ENCODE measurements at regions not wholly inside any gene's neighbourhood (a gene's known extent, or its start where the extent isn't known, plus 50 kb on each side); places are given as distances from the start of the nearest gene placed in this dataset.

DNA sequence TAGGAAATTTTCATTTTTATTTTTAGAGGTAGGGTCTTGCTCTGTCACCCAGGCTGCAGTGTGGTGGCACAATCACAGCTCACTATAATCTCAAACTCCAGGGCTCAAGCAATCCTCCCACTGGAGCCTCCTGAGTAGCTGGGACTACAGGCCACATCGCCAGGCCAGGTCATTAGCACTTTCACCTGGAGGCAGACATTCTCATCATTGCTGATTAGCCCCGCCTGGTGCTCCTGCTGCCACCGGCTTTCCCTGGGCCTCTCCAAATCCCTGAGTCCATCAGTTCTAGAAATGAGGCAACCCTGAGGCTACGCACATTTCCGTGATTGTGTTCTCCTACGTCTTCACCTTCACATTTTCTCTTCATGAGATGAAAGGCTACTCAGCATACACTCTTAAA lies 607.7 kb upstream of the NRSN1 start:
- Histone ChIP-seq H3K27me3 (no peaks in the 10 kb centered on the region), H3K4me1 (no peaks in the 10 kb centered on the region), H3K4me3 (no peak overlapping the region), H3K27ac (no peak overlapping the region), H3K36me3 (no peaks in the 10 kb centered on the region), H3K9me3 (no peaks in the 10 kb centered on the region)
- TF ChIP-seq EP300 (IDR thresholded peaks at IDR 0.05) (no peak), POLR2A (IDR thresholded peaks at IDR 0.05) (no peak)
- TF ChIP-seq, protein P1, sequence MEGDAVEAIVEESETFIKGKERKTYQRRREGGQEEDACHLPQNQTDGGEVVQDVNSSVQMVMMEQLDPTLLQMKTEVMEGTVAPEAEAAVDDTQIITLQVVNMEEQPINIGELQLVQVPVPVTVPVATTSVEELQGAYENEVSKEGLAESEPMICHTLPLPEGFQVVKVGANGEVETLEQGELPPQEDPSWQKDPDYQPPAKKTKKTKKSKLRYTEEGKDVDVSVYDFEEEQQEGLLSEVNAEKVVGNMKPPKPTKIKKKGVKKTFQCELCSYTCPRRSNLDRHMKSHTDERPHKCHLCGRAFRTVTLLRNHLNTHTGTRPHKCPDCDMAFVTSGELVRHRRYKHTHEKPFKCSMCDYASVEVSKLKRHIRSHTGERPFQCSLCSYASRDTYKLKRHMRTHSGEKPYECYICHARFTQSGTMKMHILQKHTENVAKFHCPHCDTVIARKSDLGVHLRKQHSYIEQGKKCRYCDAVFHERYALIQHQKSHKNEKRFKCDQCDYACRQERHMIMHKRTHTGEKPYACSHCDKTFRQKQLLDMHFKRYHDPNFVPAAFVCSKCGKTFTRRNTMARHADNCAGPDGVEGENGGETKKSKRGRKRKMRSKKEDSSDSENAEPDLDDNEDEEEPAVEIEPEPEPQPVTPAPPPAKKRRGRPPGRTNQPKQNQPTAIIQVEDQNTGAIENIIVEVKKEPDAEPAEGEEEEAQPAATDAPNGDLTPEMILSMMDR (IDR thresholded peaks at IDR 0.05): no peak
- WGBS, 2 donors: 88 to 91% methylated on average over 6 of the region's 6 CpGs
- DNase-seq (ENCODE audit: low spot score in 2 of 2): no peak

DNA sequence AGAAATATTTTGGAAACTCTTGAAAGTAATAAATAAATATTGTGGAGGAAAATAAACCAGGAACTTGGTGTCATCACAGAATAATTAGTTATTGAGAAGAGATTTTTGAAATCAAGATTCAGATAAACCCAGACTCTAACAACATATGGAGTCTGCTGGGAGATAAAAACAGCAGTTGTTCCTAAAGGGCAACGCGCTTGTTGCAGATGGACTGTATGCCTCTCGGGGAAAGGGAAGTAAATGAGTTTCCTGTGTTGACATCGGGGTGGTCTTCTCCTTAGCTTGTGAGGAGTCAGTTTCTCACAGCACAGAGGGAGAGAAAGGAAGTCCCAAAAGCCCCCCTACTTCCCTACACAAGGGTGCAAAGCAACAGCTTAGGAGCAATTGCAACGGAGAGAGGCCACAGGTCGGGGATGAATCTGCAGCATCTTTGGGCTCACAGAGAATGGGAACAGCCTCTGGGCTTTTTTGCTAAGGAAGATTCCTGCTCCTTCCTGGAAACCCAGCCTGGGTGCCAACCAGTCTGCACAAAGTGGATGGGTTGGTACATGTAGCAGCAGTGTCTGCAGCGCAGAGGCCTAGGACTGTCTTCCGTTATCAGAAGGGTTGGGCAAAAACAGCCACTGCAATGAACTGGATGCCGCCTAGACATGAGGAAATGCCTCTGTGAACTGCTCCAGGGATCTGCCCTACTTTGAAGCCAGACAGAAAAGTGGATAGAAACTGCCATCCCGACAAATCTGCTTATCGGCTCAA lies 603.0 kb upstream of the NRSN1 start:
- H3K9me3 ChIP-seq: no peaks in the 10 kb centered on the region
- WGBS, 2 donors: 52 to 64% methylated on average over 10 to 11 of the region's 11 CpGs
- H3K4me3 ChIP-seq: no peak overlapping the region
- no peak overlapping the region for H3K27ac ChIP-seq
- H3K36me3 ChIP-seq: no peaks in the 10 kb centered on the region
- TF ChIP-seq POLR2A (IDR thresholded peaks at IDR 0.05) (no peak), EP300 (IDR thresholded peaks at IDR 0.05) (no peak)
- TF ChIP-seq, protein P1 (IDR thresholded peaks at IDR 0.05): no peak
- H3K27me3 ChIP-seq: no peaks in the 10 kb centered on the region
- DNase-seq (ENCODE audit: low spot score in 2 of 2): no peak
- H3K4me1 ChIP-seq: no peaks in the 10 kb centered on the region

GRCh38 chr6:23523771-23524170 lies 602.2 kb upstream of the NRSN1 start:
- Histone ChIP-seq H3K27me3 (no peaks in the 10 kb centered on the region), H3K27ac (no peak overlapping the region), H3K36me3 (no peaks in the 10 kb centered on the region), H3K9me3 (no peaks in the 10 kb centered on the region), H3K4me3 (no peak overlapping the region), H3K4me1 (no peaks in the 10 kb centered on the region)
- no peak for DNase-seq (ENCODE audit: low spot score in 2 of 2)
- TF ChIP-seq EP300 (IDR thresholded peaks at IDR 0.05): no peak
- TF ChIP-seq, protein P1 (IDR thresholded peaks at IDR 0.05): no peak
- TF ChIP-seq POLR2A (IDR thresholded peaks at IDR 0.05): no peak
- WGBS, 2 donors: 91 to 92% methylated on average over 2 of the region's 2 CpGs

GRCh38 chr6:23524548-23524947 lies 601.5 kb upstream of the NRSN1 start:
- H3K4me1 ChIP-seq: no peaks in the 10 kb centered on the region
- H3K36me3 ChIP-seq: no peaks in the 10 kb centered on the region
- peaks cover 0 to 4% (median 0%) of the 10 kb centered on the region in 4 donors for H3K9me3 ChIP-seq
- H3K27ac ChIP-seq: no peak overlapping the region
- TF ChIP-seq POLR2A (IDR thresholded peaks at IDR 0.05) (no peak), EP300 (IDR thresholded peaks at IDR 0.05) (no peak)
- TF ChIP-seq, protein P1 (IDR thresholded peaks at IDR 0.05): no peak
- no peak for DNase-seq (ENCODE audit: low spot score in 2 of 2)
- H3K27me3 ChIP-seq: no peaks in the 10 kb centered on the region
- H3K4me3 ChIP-seq: no peak overlapping the region

DNA sequence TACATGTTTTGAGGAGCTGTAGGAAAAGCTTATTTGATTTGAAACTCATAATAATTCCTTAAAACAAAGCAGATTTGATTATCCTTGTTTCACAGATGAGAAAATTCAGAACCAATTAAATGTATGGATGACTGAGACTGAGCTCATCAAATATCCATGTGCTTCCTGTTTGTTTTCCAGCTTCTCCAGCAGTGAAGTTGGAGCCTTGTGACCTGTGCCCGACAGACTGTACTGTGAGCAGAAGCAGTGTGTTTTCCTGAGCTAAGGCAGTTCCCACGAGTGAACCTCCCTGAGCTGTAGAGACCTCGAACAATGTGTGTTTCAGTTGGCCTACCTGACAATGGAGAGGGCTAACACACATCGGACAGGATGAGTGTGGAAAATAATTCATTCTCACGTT lies 599.5 kb upstream of the NRSN1 start:
- Histone ChIP-seq H3K4me3 (no peak overlapping the region), H3K36me3 (no peaks in the 10 kb centered on the region), H3K4me1 (no peaks in the 10 kb centered on the region), H3K27ac (no peak overlapping the region), H3K27me3 (no peaks in the 10 kb centered on the region), H3K9me3 (peaks cover 0 to 7% (median 0%) of the 10 kb centered on the region in 4 donors)
- TF ChIP-seq, protein P1 (IDR thresholded peaks at IDR 0.05): no peak
- no peak for TF ChIP-seq POLR2A (IDR thresholded peaks at IDR 0.05)
- WGBS, 2 donors: 54 to 61% methylated on average over 5 of the region's 5 CpGs
- DNase-seq (ENCODE audit: low spot score in 2 of 2): no peak

Data from tibial nerve (tissue), 4 donors.